Renal pelvis (tissue), 1 donor: ENCODE measurements at regions not wholly inside any gene's neighbourhood (a gene's known extent, or its start where the extent isn't known, plus 50 kb on each side); places are given as distances from the start of the nearest gene placed in this dataset.
"Not testable (repeated sequence)": the region's sequence is repeated elsewhere in the genome, so short reads cannot be mapped to it uniquely, and the experiment has no call there.

Experiments used
- DNase-seq: peaks from one replicate; pipeline ENCODE4 v3.0.0-alpha.2; 2013

DNA sequence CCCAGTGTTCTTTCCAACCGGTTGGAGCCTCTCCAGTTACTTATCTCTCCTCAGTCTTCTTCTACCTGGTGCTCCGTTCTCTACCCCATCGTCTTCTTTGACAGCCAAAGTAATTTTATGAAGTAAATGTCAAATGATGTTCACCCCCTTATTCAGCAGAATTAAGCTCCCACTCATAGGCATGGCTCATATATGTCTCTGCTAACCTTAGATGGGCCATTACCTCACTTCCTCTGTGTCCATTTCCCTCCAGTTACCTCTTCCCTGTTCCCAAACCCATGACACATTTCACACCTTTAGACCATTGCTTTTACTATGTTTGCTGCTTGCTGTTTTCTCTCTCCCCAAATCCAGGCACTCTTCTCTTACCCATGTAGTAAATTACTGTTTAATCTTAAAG lies 607.0 kb downstream of the RNF144A start:
- DNase-seq: no peak

DNA sequence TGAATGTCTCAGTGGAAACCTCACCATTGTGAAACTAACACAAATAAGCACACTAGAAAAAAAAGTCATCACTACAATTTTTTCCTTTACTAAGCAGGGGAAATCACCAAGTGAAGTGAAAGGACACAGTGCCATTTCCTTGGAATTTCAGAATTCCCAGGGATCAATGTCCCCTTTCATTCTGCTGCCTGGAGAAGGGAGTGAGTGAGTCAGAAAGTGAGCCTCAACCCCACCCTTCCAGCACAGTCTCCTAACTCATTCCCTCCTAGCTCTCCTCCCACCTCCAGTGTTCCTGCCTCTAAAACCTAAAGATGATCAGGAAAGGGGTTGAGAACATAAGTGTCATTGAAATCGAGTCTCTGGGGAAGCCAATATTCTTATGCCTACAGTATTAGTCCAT lies 608.5 kb downstream of the RNF144A start:
- DNase-seq: no peak

- no peak for DNase-seq
These were observed 610.0 kb downstream of the RNF144A start for GRCh38 chr2:7527165-7527722.

DNA sequence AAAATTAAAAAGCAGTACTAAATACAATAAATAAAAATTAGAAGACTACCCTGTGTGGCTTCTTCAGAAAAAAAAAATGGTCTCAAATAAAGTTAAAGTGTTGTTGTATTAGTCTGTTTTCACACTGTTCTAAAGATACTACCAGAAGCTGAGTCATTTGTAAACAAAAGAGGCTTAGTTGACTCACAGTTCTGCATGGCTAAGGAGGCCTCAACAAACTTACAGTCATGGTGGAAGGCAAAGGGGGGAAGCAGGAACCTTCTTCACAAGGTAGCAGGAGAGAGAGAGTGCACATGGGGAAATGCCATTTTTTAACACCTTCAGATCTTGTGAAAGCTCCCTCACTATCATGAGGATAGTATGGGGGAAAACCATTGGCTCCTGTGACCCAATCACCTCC lies 612.8 kb downstream of the RNF144A start:
- no peak for DNase-seq

DNA sequence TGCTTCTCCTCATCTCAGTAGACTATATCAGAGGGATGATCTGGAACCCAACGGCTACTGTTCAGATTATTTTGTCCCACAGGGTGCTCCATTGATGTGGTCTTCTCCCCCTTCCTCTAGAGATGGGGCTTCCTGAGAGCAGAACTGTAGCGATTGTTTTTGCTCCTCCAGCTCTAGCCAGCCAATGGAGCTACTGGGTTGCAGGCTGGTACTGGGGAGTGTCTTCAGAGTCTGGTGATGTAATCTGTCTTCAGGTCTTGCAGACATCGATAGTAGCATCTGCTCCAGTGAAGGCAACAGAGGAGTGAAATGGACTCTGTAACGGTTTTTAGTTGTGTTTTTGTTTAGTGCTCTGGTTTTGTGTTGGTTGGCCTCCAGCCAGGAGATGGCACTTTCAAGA lies 621.9 kb downstream of the RNF144A start:
- no peak for DNase-seq

GRCh38 chr2:7539760-7540159 lies 622.5 kb downstream of the RNF144A start:
- no peak for DNase-seq

- DNase-seq: no peak
These were observed 635.8 kb downstream of the RNF144A start for GRCh38 chr2:7552825-7553570.

- DNase-seq: no peak
These were observed 638.0 kb downstream of the RNF144A start for GRCh38 chr2:7555260-7555659.

DNA sequence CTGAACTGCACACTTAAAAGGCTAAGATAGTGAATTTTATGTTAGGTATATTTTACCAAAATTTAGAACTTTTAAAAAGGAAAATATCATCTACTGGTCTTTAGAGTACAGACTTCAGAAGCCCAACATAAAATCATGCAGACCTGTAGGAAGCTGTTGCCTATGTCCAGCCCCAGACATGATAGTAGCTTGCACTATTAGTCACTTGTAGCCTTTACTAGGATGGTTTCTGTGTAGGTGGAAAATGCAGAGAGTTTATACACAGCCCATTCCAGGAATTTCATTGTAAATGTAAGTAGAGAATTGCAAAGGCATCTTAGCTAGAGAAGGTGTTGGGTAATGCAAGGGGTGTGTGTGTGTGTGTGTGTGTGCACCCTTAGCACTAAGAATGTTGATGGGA lies 640.2 kb downstream of the RNF144A start:
- DNase-seq: no peak

- no peak for DNase-seq
These were observed 642.6 kb downstream of the RNF144A start for GRCh38 chr2:7559791-7560190.

DNA sequence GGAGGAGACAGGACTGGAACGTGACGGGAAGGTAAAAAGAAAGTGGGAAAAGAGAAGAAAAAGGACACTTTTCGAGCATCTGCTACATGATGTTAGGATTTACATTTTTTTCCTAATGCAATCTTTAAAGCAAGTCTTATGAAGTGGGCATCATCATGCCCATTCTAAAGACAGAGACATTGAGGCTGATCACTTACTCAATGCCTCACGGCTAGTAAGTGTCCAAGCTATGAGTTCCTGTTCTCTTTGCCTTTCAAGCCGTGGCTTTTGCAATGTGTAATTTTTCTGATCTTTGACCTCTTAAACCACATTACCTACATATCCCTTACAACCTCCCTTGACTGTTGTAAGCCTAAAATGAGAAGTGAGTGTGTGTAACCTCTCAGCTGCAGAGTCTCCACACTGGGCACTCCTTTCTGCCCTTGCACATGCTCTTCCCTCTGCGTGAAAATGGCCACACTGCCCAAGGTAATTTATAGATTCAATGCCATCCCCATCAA lies 649.2 kb downstream of the RNF144A start:
- DNase-seq: no peak

DNA sequence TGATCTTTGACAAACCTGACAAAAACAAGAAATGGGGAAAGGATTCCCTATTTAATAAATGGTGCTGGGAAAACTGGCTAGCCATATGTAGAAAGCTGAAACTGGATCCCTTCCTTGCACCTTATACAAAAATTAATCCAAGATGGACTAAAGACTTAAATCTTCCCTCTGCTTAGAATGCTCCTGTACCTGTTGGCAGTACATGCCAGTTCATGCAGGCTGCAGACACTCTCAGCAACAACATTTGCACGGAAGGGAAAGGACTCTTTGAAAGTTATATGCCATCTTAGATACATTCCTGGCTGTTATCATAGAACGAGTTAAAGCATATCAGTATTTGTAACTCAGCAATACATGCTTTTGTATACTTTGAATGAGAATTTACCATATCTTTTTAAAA lies 649.9 kb downstream of the RNF144A start:
- not testable (repeated sequence) for DNase-seq

- DNase-seq: no peak
These were observed 650.4 kb downstream of the RNF144A start for GRCh38 chr2:7567646-7568045.

GRCh38 chr2:7570247-7570646 lies 653.0 kb downstream of the RNF144A start:
- DNase-seq: no peak

DNA sequence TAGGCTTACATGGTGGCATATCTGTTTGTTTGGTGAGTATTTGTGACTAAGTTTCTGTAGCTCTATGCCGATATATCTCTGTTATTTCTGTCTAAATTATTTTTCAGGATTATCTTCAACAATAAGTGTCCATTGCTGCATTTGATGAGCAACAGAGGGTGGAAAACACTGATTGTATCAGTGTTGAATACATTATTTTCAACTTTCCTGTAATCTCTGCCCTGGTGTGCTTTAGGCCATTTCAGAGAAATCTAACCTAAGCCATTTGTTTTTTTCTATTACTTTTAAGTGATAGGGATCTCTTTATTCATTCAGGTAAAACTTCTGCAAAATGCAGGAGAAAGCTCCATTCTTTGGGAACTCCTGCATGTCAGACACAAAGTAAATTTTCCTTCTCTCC lies 654.5 kb downstream of the RNF144A start:
- no peak for DNase-seq

- DNase-seq: no peak
These were observed 655.2 kb downstream of the RNF144A start for GRCh38 chr2:7572450-7572849.

DNA sequence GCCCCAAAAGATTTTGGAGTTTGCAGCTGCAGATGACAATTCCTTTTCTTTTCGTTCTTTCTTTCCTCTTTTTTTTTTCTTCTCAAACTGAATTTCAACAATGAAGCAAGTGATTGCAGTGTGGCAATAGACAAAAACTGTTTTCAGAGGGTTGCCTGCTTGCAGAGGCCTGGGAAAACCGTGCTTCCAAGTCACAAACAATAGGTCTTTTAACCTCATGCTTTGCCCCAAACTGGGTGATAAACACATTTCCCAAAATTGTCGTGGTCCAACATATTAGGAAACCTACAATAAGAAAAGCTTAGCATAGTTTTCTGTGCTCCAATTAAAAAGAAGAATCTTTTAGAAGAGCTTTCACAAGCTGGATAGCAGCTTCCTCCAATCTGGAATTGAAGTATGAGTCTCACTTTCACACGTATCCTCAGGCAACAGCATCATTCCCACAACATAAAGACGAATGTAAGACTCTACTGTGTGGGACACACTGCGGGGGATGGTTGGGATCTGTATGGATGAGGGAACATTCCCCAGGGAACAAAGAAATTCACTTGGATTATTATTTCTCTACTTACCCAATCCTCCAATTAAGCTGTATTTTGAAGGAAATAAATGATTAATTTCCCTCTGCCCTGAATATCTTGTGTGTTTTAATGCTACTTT lies 656.1 kb downstream of the RNF144A start:
- DNase-seq: no peak

DNA sequence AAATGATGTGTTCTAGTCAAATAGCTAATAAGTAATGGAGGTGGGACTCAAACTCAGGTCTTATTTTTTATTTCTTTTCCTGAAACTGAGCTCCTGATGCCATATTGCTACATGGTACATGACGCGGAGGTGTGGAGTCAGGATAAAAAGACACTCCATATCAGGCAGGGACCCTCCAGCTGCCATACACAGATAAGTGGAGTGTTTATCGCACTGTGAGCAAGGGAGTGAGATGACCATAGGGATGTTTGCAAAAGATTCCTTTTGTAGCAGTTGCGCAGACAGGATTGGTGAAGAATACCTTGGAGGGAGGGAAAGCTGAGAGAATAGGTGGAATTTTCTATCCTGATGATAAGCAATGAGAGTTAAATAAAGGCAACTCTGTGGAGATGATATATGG lies 657.2 kb downstream of the RNF144A start:
- DNase-seq: no peak

GRCh38 chr2:7577769-7578168 lies 660.6 kb downstream of the RNF144A start:
- no peak for DNase-seq

GRCh38 chr2:7584017-7584416 lies 666.8 kb downstream of the RNF144A start:
- no peak for DNase-seq

DNA sequence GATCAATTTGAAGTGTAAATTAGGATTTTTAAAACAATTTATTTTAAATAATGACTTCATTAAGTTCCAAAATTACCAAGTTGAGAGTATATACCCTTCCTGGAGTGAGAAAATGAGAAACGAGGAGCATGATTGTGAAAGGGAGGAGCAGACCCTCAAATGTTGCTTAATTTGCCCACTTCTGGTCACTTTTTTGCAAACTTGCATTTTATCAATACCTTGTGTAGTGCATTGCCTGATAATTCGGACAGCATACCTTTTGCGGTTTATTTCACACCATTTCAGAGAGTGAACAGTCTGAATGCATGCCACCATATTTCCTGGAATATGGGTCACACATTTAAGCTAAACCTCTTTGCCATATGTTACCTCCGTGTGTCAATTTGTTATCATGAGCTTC lies 669.7 kb downstream of the RNF144A start:
- DNase-seq: no peak

DNA sequence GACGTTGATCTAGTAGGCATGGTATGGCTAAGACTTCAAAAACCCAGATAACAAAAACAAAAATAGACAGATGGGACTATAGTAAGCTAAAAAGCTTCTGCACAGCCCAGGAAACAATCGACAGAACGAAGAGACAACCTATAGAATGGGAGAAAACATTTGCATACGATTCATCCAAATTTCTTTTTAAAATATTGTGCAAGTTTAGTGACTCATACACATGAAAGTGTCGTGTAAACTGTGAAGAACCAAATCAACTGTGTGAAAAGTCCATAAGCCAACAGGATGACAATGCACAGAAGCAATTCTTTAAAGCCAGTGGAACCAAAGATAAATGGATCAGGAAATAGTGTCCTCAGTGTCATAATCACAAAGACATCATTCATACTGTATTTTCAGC lies 671.1 kb downstream of the RNF144A start:
- DNase-seq: no peak

DNA sequence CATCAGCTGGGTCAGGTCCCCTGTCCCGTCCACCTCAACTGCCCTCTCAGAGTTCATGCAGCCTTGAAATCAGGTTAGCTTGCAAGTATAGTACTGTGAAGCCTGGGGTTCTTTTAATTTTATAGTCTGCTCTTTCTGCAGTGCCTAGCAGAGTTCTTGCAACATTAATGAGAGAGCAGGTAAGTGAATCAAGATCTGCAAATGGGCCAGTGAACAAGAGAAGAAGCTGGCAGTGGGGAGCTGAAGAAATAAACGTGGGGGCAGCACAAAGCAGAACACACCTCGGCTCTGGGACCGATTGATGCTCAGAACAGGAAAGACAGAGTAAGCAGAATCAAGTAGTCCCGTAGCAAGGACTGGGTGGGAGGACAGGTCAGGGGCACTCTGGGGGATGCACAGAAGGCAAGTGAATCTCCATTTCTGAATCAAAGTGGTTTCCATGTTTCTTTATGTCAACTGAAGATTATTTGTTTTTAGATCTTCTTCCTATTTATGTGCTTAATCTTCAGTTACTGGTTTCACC lies 675.5 kb downstream of the RNF144A start:
- no peak for DNase-seq
